A549 (cell line): ENCODE measurements at regions not wholly inside any gene's neighbourhood (a gene's known extent, or its start where the extent isn't known, plus 50 kb on each side); places are given as distances from the start of the nearest gene placed in this dataset.

ENCODE experiments used
- CTCF ChIP-seq: fragments of >200 bp; sonication (Bioruptor Twin); formaldehyde crosslinking; IDR thresholded peaks from 3 replicates; pipeline ENCODE4 v1.5.1; 2016
- NFE2L2 ChIP-seq: fragments of 150-350 bp; conservative IDR thresholded peaks from 2 replicates; pipeline ENCODE4 v1.6.1; 2014; ENCODE audit warnings: low read length
- PBX3 ChIP-seq: IDR thresholded peaks from 2 replicates; pipeline ENCODE4 v1.6.1; 2012

- TF ChIP-seq NFE2L2 (no peak), CTCF (no peak), PBX3 (no peak)
Measured at GRCh38 chr16:80377096-80377956, 163.5 kb upstream of the DYNLRB2 start.
